ENCODE measurements at regions not wholly inside any gene's neighbourhood (a gene's known extent, or its start where the extent isn't known, plus 50 kb on each side); places are given as distances from the start of the nearest gene placed in this dataset.

DNA sequence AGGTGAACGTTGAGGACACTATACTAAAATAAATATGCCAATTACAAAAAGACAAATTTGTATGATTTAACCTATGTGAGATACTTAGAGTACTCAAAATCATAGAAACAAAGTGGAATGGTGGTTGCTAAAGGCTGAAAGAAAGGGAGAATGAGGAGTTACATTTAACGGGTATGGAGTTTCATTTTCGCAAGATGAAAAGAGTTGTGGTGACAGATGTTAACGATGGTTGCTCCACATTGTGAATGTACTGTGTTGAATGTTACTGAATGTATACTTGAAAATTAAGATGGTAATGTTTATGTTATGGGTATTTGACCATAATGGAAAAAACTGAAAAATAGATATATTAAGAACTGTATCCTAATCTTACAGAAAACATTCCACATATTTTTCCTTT, 51.3 kb upstream of the MOCS2 start:
- Histone ChIP-seq H3K27ac (no peak overlapping the region), H3K4me3 (no peak overlapping the region), H3K4me1 (no peaks in the 10 kb centered on the region), H3K9me3 (no peaks in the 10 kb centered on the region), H3K27me3 (no peaks in the 10 kb centered on the region), H3K36me3 (no peaks in the 10 kb centered on the region)
- TF ChIP-seq, protein P1, sequence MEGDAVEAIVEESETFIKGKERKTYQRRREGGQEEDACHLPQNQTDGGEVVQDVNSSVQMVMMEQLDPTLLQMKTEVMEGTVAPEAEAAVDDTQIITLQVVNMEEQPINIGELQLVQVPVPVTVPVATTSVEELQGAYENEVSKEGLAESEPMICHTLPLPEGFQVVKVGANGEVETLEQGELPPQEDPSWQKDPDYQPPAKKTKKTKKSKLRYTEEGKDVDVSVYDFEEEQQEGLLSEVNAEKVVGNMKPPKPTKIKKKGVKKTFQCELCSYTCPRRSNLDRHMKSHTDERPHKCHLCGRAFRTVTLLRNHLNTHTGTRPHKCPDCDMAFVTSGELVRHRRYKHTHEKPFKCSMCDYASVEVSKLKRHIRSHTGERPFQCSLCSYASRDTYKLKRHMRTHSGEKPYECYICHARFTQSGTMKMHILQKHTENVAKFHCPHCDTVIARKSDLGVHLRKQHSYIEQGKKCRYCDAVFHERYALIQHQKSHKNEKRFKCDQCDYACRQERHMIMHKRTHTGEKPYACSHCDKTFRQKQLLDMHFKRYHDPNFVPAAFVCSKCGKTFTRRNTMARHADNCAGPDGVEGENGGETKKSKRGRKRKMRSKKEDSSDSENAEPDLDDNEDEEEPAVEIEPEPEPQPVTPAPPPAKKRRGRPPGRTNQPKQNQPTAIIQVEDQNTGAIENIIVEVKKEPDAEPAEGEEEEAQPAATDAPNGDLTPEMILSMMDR (IDR thresholded peaks at IDR 0.05): no peak
- no peak for DNase-seq (ENCODE audit: low spot score in 2 of 2)
- intact Hi-C loops (cut with DNase I): no loop called here

DNA sequence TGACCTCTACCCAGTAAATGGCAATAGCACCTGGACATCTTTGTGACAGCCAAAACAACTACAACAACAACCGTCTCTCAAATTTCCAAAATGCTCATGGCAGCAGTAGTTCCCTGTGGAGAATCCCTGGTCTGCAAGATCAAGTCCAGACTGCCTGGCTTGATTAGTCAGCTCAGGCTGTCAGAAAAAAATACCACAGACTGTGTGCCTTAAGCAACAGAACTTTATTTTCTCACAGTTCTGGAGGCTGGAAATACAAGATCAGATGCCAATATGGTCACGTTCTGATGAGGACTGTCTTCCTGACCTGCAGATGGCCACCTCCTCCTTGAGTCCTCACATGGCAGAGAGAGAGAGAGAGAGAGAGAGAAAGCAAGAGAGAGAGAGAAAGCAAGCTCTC, 52.3 kb upstream of the MOCS2 start:
- Histone ChIP-seq H3K4me3 (no peak overlapping the region), H3K4me1 (no peaks in the 10 kb centered on the region), H3K36me3 (no peaks in the 10 kb centered on the region), H3K9me3 (no peaks in the 10 kb centered on the region), H3K27ac (no peak overlapping the region), H3K27me3 (no peaks in the 10 kb centered on the region)
- no peak for DNase-seq (ENCODE audit: low spot score in 2 of 2)
- TF ChIP-seq, protein P1 (IDR thresholded peaks at IDR 0.05): no peak
- intact Hi-C loops (cut with DNase I): no loop called here

DNA sequence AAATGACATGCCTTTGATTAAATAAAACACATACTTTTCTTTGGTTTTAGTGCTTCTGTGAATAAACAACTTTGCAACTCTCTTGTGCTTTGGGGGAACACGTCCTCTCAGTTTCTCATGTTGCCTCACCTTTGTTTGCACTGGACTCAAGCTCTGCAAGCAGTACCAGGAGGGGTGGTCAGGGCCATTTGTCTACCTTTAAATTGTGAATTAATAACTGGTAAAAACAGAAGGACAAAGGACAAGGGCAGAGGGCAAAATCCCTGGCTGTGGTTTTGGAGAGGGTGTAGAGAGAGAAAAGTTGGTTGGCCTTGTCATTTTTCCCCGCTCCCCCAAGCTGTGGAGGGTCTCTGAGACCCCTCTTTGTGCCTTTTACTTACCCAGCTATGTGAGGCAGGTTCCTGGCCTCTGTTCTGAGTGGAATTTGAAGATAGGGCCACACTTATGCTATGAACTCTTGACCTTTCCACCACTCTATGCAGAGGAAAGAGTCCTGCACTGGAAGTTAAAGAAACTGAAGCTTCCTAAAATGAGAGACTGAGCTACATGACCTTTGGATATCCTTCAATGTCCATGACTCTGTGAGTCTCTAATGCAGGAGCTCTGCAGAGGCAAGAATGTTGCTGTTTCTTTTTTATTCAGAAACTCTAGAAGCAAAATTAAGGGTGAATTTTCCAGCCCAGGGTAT, 55.1 kb upstream of the MOCS2 start:
- TF ChIP-seq, protein P1 (IDR thresholded peaks at IDR 0.05): no peak
- Histone ChIP-seq H3K4me3 (no peak overlapping the region), H3K4me1 (no peaks in the 10 kb centered on the region), H3K27me3 (no peaks in the 10 kb centered on the region), H3K36me3 (no peaks in the 10 kb centered on the region), H3K27ac (no peak overlapping the region), H3K9me3 (no peaks in the 10 kb centered on the region)
- no peak for DNase-seq (ENCODE audit: low spot score in 2 of 2)
- intact Hi-C loops (cut with DNase I): no loop called here

DNA sequence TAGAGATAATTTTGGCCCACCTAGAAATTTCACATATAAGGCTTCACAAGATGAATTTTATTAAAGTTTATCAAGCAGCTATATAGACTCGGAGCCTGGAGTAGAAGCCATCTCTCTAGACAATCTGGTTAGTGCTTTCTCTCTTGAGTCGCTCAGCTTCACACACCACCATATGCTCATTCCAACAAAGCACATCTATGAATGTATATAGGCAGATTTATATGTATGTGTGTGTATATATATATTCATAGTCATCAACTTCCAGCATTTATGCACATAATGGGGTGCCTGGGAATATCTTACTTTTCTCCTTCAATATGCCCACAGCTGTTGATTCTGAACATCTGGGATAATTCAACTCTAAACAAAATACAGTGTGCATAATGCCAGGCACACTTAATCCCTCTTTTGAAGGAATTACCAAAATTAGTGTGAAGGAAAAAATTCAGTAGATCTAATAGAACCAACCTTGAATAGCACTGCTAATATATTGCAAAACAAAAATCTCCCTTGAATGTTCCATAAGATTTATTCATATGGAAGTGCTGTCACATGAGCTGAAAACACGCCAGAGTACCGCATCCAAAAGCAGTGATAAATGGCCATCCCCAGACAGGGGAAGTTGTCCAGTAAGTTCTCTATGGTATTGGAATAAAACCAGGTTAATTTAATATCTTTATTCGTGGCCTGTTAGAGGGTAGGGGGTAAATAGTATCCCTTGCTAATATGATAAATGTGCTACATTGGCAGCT, 56.0 kb upstream of the MOCS2 start:
- Histone ChIP-seq H3K4me1 (no peaks in the 10 kb centered on the region), H3K27ac (no peak overlapping the region), H3K4me3 (no peak overlapping the region), H3K36me3 (no peaks in the 10 kb centered on the region), H3K27me3 (no peaks in the 10 kb centered on the region), H3K9me3 (no peaks in the 10 kb centered on the region)
- DNase-seq (ENCODE audit: low spot score in 2 of 2): no peak
- intact Hi-C loops (cut with DNase I): no loop called here
- TF ChIP-seq, protein P1 (IDR thresholded peaks at IDR 0.05): no peak

DNA sequence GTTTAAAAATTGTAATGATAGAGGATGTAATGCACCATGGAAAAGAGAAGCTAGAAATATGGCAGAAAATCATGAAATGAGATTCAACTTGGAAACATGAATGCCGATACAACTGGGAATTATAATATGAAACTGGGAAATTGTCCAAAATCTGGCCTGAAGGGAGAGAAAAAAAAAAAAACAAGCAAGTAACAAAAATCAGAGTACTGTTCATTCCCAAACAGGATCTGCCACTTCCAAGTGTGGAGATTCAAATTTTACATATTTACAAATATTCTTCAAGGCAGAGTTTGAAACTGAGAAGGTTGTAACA, 56.6 kb upstream of the MOCS2 start:
- DNase-seq (ENCODE audit: low spot score in 2 of 2): no peak
- Histone ChIP-seq H3K4me3 (no peak overlapping the region), H3K9me3 (no peaks in the 10 kb centered on the region), H3K27me3 (no peaks in the 10 kb centered on the region), H3K36me3 (no peaks in the 10 kb centered on the region), H3K27ac (no peak overlapping the region), H3K4me1 (no peaks in the 10 kb centered on the region)
- intact Hi-C loops (cut with DNase I): no loop called here
- TF ChIP-seq, protein P1 (IDR thresholded peaks at IDR 0.05): no peak
